GM21825 (cell line): ENCODE measurements at regions not wholly inside any gene's neighbourhood (a gene's known extent, or its start where the extent isn't known, plus 50 kb on each side); places are given as distances from the start of the nearest gene placed in this dataset.

Source experiments
- ATAC-seq: cut with Tn5 transposase; IDR thresholded peaks from one replicate; pipeline ENCODE4 v1.9.1; 2021; ENCODE audit warnings: mild to moderate bottlenecking, moderate library complexity; ENCODE audit not compliant: unreplicated experiment

GRCh38 chr3:137201066-137201465 is 243.3 kb downstream of the IL20RB start:
- no peak for ATAC-seq

- ATAC-seq, result no peak
These were observed 245.2 kb downstream of the IL20RB start for GRCh38 chr3:137202941-137203340.

DNA sequence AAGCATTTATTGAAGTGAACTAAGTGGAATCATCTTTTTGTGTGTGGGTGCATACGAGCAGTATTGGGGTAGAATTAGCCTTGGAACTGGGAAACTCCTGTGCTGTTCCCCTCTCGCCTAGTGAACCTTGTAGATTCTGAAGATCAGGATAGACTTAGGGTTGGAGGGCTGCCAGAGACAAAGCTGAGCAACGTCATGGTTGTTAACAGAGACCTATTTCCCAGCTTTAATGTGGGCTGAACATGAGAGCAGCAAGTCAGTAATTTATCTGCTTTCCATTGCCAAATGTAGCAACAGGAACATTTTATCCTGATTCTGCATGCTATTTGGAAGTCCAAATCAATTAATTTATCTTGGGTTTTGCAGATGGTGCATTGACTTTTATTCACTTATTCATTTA is 246.6 kb downstream of the IL20RB start:
- no peak for ATAC-seq

- ATAC-seq, result no peak
These were observed 247.7 kb downstream of the IL20RB start for GRCh38 chr3:137205394-137206045.

GRCh38 chr3:137207616-137208015 is 249.8 kb downstream of the IL20RB start:
- ATAC-seq, result no peak

DNA sequence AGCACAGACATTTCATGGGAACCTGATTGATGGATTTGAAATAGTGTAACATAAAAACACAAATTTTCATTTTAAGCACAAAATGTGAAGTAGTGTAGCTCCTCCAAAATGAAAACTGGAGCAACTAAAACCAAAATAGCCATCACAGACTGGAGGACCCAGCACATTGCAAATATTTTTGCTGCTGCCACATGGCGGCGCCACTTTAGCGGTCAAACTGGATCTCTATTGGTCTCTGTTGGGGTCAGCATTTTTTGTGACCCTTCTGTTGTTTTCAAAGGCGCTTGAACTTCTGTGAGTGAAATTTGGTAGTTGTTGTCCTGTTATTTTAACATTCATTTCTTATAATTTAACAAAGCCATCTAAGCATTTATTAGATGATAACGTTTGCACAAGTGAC is 259.9 kb downstream of the IL20RB start:
- ATAC-seq, result no peak

DNA sequence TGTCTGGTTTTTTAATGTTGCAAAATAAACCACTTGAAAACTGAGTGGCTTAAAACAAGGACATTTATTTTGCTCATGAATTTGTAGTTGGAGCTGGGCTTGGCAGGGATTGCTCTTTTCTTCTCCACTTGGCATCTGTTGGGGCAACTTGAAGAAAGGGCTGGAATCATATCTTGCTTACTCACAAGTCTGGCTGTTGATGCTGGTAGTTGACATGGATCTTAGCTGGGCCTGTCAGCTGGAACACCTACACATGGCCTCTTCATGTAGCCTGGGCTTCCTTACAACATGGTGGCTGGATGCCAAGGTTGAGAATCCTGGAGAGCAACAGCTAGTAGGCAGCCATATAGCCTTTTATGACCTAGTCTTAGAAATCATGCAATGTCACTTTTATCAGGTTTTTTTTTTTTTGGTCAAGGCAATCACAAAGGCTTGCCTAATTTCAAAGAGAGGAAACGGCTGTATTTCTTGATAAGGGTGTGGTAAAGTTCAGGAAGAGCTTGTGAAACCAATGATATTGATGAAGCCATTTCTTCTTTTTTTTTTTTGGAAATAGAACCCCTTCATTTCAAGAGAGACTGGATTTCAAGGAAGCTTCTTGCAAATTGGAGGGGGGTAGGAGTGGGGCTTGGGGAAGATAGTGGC is 262.1 kb downstream of the IL20RB start:
- no peak for ATAC-seq

- ATAC-seq, result no peak
These were observed 265.0 kb downstream of the IL20RB start for GRCh38 chr3:137222736-137223225.

DNA sequence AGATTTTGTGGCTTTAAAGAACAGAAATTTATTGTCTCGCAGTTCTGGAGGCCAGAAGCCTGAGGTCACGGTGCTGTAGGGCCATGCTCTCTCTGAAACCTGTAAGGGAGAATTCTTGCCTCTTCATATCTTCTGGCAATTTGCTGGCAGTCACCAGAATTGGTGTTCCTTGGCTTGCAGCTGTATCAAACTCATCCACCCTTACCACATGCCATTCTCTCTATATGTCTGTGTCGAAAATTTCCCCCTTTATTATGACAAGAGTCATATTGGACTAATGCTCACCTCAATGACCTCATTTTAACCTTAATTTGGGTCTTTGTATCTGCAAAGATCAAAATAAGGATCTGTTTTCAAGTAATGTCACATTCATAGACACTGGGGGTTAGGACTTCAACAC is 266.7 kb downstream of the IL20RB start:
- ATAC-seq, result no peak

- ATAC-seq, result no peak
These were observed 285.1 kb downstream of the IL20RB start for GRCh38 chr3:137242836-137243400.

GRCh38 chr3:137246491-137246890 is 288.7 kb downstream of the IL20RB start:
- ATAC-seq, result no peak

DNA sequence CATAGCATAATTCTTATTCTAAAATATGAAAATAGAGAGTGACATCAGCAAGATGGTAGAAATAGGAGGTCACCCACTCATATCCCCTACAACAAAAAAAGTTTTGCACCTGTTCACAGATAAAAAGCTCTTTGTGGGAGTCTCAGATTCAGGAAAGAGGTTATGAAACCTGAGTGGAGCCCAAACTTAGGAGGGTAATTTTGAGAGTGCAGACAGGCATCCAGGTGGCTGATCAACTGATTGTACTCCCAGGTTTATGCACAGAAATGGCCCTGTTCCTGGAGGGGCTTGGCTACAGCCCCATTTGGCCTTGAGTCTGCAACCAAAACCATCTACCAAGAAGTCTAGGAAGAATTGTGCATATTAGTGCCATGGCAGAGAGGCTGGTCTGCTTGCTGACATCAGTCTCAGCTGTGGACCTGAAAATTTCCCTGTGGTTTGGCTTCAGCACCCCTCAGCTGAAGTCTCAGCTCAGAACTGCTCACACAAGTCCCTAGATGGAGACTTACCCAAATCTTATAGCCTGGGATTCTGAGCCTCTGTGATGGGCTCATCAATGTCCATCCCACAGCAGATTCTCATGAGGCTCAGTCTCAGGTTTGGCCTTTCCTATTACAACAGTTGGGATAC is 291.6 kb downstream of the IL20RB start:
- no peak for ATAC-seq

DNA sequence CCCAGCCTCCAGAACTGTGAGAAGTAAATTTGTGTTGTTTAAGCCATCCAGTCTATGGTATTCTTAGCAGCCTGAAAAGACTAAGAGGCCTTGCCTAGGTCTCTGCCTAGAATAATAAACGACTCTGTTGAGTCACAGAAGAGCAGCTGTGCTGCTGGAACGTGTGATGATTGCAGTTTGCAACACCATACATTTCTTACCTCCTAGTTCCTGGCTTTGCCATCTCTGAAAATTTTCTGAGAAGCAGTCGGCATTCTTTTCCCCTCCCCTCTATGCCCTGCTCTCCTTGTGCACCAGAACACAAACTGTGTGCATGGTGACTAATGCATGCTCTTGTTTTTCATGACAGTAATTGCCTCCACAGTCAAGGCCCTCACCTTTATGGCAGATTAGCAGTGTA is 301.3 kb downstream of the IL20RB start:
- no peak for ATAC-seq

- no peak for ATAC-seq
These were observed 301.9 kb downstream of the IL20RB start for GRCh38 chr3:137259701-137260100.

- ATAC-seq, result no peak
These were observed 306.5 kb downstream of the IL20RB start for GRCh38 chr3:137264071-137264820.

GRCh38 chr3:137264843-137265330 is 307.1 kb downstream of the IL20RB start:
- no peak for ATAC-seq

DNA sequence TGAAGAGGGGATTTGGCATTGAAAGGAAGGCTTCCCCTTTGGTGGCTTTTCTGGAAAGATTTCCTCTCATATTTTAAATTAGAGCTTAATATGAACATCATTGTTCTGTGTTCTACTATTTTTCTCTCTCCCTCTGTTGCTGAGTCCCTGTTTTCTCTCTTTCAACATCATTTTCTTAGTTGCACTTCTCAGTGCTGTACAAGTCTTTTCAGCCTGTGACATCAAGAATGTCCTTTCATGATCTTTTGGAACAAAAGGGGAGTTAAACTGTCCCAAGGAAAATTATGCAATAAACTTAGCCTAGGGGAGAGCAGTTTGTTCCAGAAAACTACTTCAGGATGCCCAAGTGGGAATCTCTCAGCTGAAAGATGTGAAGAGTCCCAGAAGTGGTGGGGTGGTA is 325.1 kb downstream of the IL20RB start:
- no peak for ATAC-seq

DNA sequence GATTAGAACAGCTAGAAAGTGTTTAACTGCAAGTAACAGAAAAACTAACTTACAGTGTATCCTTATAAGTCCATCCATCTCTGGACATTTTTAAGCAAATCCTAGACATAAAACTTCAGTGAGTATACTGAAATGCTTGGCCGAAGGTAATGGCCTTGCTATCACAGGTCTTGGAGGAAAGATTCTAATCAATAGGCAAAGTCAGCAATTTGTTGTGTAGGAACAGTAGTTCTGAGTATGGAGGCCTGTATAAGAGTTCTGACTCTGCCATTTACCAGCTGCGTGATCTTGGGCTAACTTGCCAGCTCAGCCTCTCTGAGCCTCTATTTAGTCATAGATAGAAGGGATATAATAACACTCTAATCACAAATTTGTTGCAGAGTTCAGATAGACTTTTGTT is 328.1 kb downstream of the IL20RB start:
- no peak for ATAC-seq

DNA sequence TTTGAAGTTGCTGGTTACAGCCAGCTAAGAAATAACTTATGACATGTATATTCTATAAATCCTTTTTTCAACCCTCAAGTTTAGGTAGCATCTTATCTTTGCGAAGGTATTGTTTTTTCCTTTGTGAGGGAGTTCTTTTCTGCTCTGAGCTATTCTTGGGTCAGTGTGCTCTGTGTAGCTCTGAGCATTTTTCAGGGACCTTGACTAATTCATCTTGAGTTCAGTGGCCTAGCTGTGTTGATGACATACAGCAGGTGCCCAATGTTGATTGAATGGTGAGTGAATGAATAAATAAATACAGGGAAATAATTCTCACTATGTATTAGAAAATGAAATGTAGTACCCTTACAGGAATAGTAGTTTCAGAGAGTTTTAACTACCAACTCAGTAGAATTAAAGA is 335.3 kb downstream of the IL20RB start:
- ATAC-seq, result no peak

DNA sequence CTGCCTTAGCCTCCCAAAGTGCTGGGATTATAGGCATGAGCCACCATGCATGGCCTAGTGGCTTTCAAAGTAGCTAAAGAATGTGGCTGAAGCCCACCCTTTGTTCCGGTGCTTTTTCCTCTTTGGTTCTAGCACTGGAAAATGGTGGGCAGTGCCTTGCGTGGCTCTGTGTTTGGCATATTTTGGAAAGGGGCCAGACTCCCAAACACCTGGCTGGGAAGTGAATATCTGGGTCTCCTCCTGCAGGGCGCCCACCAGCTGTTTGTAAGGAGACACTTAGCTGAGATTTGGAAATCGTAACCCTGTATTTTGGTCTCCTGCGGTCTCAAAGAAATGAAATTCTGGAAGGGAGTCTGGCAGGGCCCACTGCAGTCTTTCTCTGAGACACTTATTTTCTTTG is 336.4 kb downstream of the IL20RB start:
- ATAC-seq, result no peak

- ATAC-seq, result no peak
These were observed 337.1 kb downstream of the IL20RB start for GRCh38 chr3:137294839-137295238.
